ENCODE measurements at regions not wholly inside any gene's neighbourhood (a gene's known extent, or its start where the extent isn't known, plus 50 kb on each side); places are given as distances from the start of the nearest gene placed in this dataset.

- POLR2A ChIA-PET, result no interaction called here
- no peak overlapping the region for H3K4me2 ChIP-seq (ENCODE audit: control insufficient read depth, insufficient read depth)
- TF ChIP-seq SMAD5 (IDR thresholded peaks at IDR 0.05; ENCODE audit: low read depth), result no peak
- TF ChIP-seq, protein P1, sequence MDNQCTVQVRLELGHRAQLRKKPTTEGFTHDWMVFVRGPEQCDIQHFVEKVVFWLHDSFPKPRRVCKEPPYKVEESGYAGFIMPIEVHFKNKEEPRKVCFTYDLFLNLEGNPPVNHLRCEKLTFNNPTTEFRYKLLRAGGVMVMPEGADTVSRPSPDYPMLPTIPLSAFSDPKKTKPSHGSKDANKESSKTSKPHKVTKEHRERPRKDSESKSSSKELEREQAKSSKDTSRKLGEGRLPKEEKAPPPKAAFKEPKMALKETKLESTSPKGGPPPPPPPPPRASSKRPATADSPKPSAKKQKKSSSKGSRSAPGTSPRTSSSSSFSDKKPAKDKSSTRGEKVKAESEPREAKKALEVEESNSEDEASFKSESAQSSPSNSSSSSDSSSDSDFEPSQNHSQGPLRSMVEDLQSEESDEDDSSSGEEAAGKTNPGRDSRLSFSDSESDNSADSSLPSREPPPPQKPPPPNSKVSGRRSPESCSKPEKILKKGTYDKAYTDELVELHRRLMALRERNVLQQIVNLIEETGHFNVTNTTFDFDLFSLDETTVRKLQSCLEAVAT (IDR thresholded peaks at IDR 0.05), result no peak
- TF ChIP-seq ZNF217 (IDR thresholded peaks at IDR 0.05), result no peak
- TF ChIP-seq SIX5 (IDR thresholded peaks at IDR 0.05; ENCODE audit: low read depth, low read length, severe bottlenecking), result no peak
- TF ChIP-seq NFIC (IDR thresholded peaks at IDR 0.05; ENCODE audit: low read depth, low read length), result no peak
- TF ChIP-seq USF2 (IDR thresholded peaks at IDR 0.05; ENCODE audit: borderline replicate concordance, low read depth, low read length), result no peak
- no peak for DNase-seq (ENCODE audit: low read depth, low spot score)
- in situ Hi-C loops (cut with MboI) (no loop called here), intact Hi-C loops (cut with micrococcal nuclease; ENCODE audit: unreplicated experiment) (loop anchor here (10.0 kb wide), 1 partner anchor 128 kb away; no protein-coding TSS in a partner anchor)
- no peaks in the 10 kb centered on the region; the same call in 2 of the 3 replicates for H3K9me3 ChIP-seq (replicated peaks; ENCODE audit: control insufficient read depth, insufficient read depth, low read length)
- H3K9ac ChIP-seq (ENCODE audit: control insufficient read depth, insufficient read depth, low read length), result no peak overlapping the region
- CTCF ChIA-PET, result no interaction called here
- no TSS peak for BruUV-seq (replicated peaks)
- SMC1A ChIA-PET (ENCODE audit: uncharacterized antibody, unreplicated experiment), result no interaction called here
- H2AFZ ChIP-seq (ENCODE audit: control insufficient read depth, low read depth, low read length), result no peak overlapping the region
- H3K79me2 ChIP-seq (ENCODE audit: control insufficient read depth, insufficient read depth, low read length), result no peaks in the 10 kb centered on the region
- ATAC-seq, result no peak
- no peaks in the 10 kb centered on the region for H4K20me1 ChIP-seq (ENCODE audit: control insufficient read depth, insufficient read depth)
- no peaks in the 10 kb centered on the region for H3K4me1 ChIP-seq (ENCODE audit: control insufficient read depth, insufficient read depth, low read length)
- H3K36me3 ChIP-seq (ENCODE audit: control insufficient read depth in 2 of 2, insufficient read depth in 2 of 2, low read length in 1 of 2), result no peaks in the 10 kb centered on the region
- RAD21 ChIA-PET (ENCODE audit: unreplicated experiment), result no interaction called here
- H3K27me3 ChIP-seq (replicated peaks in 1 of 2; ENCODE audit: control insufficient read depth in 2 of 2, insufficient read depth in 2 of 2, low read length in 1 of 2), result no peaks in the 10 kb centered on the region
- no peak overlapping the region for H3K27ac ChIP-seq (ENCODE audit: control insufficient read depth, insufficient read depth)
- no peak for FAIRE-seq
- 0% methylated on average over 3 of the region's 3 CpGs for WGBS (ENCODE audit: insufficient coverage, insufficient replicate concordance, low lambda C conversion rate, missing lambda C conversion rate)
- H3K4me3 ChIP-seq, result no peak overlapping the region
These were observed 138.5 kb upstream of the NETO1 start for GRCh38 chr18:73006331-73006730.

GRCh38 chr18:73004260-73004659 is 136.5 kb upstream of the NETO1 start:
- Histone ChIP-seq H3K9me3 (replicated peaks; ENCODE audit: control insufficient read depth, insufficient read depth, low read length) (no peaks in the 10 kb centered on the region; the same call in 2 of the 3 replicates), H3K36me3 (ENCODE audit: control insufficient read depth in 2 of 2, insufficient read depth in 2 of 2, low read length in 1 of 2) (no peaks in the 10 kb centered on the region), H3K27ac (ENCODE audit: control insufficient read depth, insufficient read depth) (no peak overlapping the region), H3K79me2 (ENCODE audit: control insufficient read depth, insufficient read depth, low read length) (no peaks in the 10 kb centered on the region), H3K9ac (ENCODE audit: control insufficient read depth, insufficient read depth, low read length) (no peak overlapping the region), H3K27me3 (replicated peaks in 1 of 2; ENCODE audit: control insufficient read depth in 2 of 2, insufficient read depth in 2 of 2, low read length in 1 of 2) (no peaks in the 10 kb centered on the region), H3K4me3 (no peak overlapping the region), H4K20me1 (ENCODE audit: control insufficient read depth, insufficient read depth) (no peaks in the 10 kb centered on the region), H2AFZ (ENCODE audit: control insufficient read depth, low read depth, low read length) (no peak overlapping the region), H3K4me1 (ENCODE audit: control insufficient read depth, insufficient read depth, low read length) (no peaks in the 10 kb centered on the region), H3K4me2 (ENCODE audit: control insufficient read depth, insufficient read depth) (no peak overlapping the region)
- 36% methylated on average over 2 of the region's 2 CpGs for WGBS (ENCODE audit: insufficient coverage, insufficient replicate concordance, low lambda C conversion rate, missing lambda C conversion rate)
- ATAC-seq, result no peak
- FAIRE-seq, result no peak
- no TSS peak for BruUV-seq (replicated peaks)
- ChIA-PET POLR2A (no interaction called here), SMC1A (ENCODE audit: uncharacterized antibody, unreplicated experiment) (no interaction called here), RAD21 (ENCODE audit: unreplicated experiment) (no interaction called here), CTCF (no interaction called here)
- DNase-seq (ENCODE audit: low read depth, low spot score), result no peak
- in situ Hi-C loops (cut with MboI) (no loop called here), intact Hi-C loops (cut with micrococcal nuclease; ENCODE audit: unreplicated experiment) (loop anchor here (10.0 kb wide), 1 partner anchor 131 kb away; no protein-coding TSS in a partner anchor)
- no peak for TF ChIP-seq IRF4 (IDR thresholded peaks at IDR 0.05; ENCODE audit: low read depth, low read length)
- TF ChIP-seq CHD2 (IDR thresholded peaks at IDR 0.05; ENCODE audit: borderline replicate concordance, low read depth, low read length), result no peak
- TF ChIP-seq TBL1XR1 (IDR thresholded peaks at IDR 0.05; ENCODE audit: low read depth, low read length), result no peak
- TF ChIP-seq, protein P1 (IDR thresholded peaks at IDR 0.05), result no peak
- TF ChIP-seq MYB (IDR thresholded peaks at IDR 0.05; ENCODE audit: borderline replicate concordance, low read depth, low read length), result no peak
- no peak for TF ChIP-seq CHD4 (IDR thresholded peaks at IDR 0.05)
- TF ChIP-seq ATF7 (IDR thresholded peaks at IDR 0.05; ENCODE audit: low read depth), result no peak
- TF ChIP-seq EGR1 (IDR thresholded peaks at IDR 0.05; ENCODE audit: borderline replicate concordance in 1 of 2, low read depth in 2 of 2, low read length in 2 of 2), result no peak
- TF ChIP-seq DPF2 (IDR thresholded peaks at IDR 0.05), result no peak
- no peak for TF ChIP-seq SIN3A (IDR thresholded peaks at IDR 0.05; ENCODE audit: low read depth, low read length)
- no peak for TF ChIP-seq SP1 (IDR thresholded peaks at IDR 0.05; ENCODE audit: low read depth, low read length)
- no peak for TF ChIP-seq NFIC (IDR thresholded peaks at IDR 0.05; ENCODE audit: low read depth, low read length)
- no peak for TF ChIP-seq FOS (IDR thresholded peaks at IDR 0.05; ENCODE audit: borderline replicate concordance, extremely low read depth, insufficient read length)
